SK-N-SH (cell line): ENCODE measurements at regions not wholly inside any gene's neighbourhood (a gene's known extent, or its start where the extent isn't known, plus 50 kb on each side); places are given as distances from the start of the nearest gene placed in this dataset.

ENCODE experiments used
- EZH2phosphoT487 ChIP-seq: fragments of 200-600 bp; sonication (generic); IDR thresholded peaks from 2 replicates; pipeline ENCODE4 v1.6.1; 2017; ENCODE audit warnings: low read depth, mixed run types, mild to moderate bottlenecking, antibody characterized with exemption, moderate library complexity, borderline replicate concordance
- FOXJ3 ChIP-seq: sonication (generic); formaldehyde crosslinking; IDR thresholded peaks from 2 replicates; pipeline ENCODE4 v1.5.1; 2020; ENCODE audit warnings: mild to moderate bottlenecking, missing genetic modification reagents
- RAD21 ChIP-seq: IDR thresholded peaks from 2 replicates; pipeline ENCODE4 v1.6.1; 2012; ENCODE audit warnings: mild to moderate bottlenecking, low read length
- RCOR1 ChIP-seq: fragments of 150-350 bp; IDR thresholded peaks from 2 replicates; pipeline ENCODE4 v1.6.1; 2017; ENCODE audit warnings: antibody characterized with exemption, low read length
- RFX5 ChIP-seq: IDR thresholded peaks from 2 replicates; pipeline ENCODE4 v1.6.1; 2012; ENCODE audit warnings: mild to moderate bottlenecking, improper control_type of control experiment, low read length
- TAF1 ChIP-seq: IDR thresholded peaks from 2 replicates; pipeline ENCODE4 v1.6.1; 2012; ENCODE audit warnings: low read depth, mild to moderate bottlenecking, low read length, moderate library complexity, borderline replicate concordance
- TF ChIP-seq, protein P1 (sequence below): IDR thresholded peaks from 2 replicates; pipeline ENCODE4 v1.4.0; 2012; ENCODE audit warnings: low read depth, borderline replicate concordance
- TF ChIP-seq, protein P2 (sequence below): fragments of 200-600 bp; sonication (generic); IDR thresholded peaks from 2 replicates; pipeline ENCODE4 v1.6.1; 2017; ENCODE audit warnings: antibody characterized with exemption, mild to moderate bottlenecking, moderate library complexity

DNA sequence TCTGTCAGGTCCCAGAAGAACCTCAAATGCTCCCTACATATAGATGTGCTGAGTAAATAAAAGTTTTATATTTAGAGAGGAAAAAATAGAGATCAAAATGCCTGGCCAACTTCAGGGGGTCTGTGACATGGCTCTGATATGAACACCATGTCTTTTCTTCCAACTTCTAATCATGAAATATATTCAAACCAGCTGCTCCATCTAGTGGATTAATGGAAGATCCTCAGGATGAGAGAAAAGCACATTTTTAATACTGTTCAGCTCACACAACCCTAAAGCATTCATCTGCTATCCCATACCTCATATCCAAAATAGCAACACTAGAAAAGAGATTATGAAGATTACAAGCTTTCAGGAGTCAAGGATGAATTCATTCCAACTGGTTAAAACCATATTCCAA is 56.0 kb upstream of the DOCK9 start:
- TF ChIP-seq, protein P1, sequence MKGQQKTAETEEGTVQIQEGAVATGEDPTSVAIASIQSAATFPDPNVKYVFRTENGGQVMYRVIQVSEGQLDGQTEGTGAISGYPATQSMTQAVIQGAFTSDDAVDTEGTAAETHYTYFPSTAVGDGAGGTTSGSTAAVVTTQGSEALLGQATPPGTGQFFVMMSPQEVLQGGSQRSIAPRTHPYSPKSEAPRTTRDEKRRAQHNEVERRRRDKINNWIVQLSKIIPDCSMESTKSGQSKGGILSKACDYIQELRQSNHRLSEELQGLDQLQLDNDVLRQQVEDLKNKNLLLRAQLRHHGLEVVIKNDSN: no peak
- no peak for TF ChIP-seq EZH2phosphoT487
- no peak for TF ChIP-seq FOXJ3 (CRISPR knock-in tag)
- TF ChIP-seq, protein P2, sequence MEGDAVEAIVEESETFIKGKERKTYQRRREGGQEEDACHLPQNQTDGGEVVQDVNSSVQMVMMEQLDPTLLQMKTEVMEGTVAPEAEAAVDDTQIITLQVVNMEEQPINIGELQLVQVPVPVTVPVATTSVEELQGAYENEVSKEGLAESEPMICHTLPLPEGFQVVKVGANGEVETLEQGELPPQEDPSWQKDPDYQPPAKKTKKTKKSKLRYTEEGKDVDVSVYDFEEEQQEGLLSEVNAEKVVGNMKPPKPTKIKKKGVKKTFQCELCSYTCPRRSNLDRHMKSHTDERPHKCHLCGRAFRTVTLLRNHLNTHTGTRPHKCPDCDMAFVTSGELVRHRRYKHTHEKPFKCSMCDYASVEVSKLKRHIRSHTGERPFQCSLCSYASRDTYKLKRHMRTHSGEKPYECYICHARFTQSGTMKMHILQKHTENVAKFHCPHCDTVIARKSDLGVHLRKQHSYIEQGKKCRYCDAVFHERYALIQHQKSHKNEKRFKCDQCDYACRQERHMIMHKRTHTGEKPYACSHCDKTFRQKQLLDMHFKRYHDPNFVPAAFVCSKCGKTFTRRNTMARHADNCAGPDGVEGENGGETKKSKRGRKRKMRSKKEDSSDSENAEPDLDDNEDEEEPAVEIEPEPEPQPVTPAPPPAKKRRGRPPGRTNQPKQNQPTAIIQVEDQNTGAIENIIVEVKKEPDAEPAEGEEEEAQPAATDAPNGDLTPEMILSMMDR: peak; percentile 73
- TF ChIP-seq RFX5: no peak
- peak; percentile 80 for TF ChIP-seq RAD21
- no peak for TF ChIP-seq TAF1
- no peak for TF ChIP-seq RCOR1
